ACHN (cell line): ENCODE measurements at regions not wholly inside any gene's neighbourhood (a gene's known extent, or its start where the extent isn't known, plus 50 kb on each side); places are given as distances from the start of the nearest gene placed in this dataset.
A peak's percentile ranks its signal among the peaks of the same experiment; 100 is the strongest.

Experiments used
- DNase-seq: peaks from one replicate; pipeline ENCODE4 v3.0.0-alpha.2; 2015
- in situ Hi-C: cut with HindIII; loops from 2 replicates; pipeline ENCODE4 v1.10.0; 2017; ENCODE audit warnings: low sequenced_read_pairs, low pct_ligation_motif_present, low pct_unique_long_range_greater_than_20kb

DNA sequence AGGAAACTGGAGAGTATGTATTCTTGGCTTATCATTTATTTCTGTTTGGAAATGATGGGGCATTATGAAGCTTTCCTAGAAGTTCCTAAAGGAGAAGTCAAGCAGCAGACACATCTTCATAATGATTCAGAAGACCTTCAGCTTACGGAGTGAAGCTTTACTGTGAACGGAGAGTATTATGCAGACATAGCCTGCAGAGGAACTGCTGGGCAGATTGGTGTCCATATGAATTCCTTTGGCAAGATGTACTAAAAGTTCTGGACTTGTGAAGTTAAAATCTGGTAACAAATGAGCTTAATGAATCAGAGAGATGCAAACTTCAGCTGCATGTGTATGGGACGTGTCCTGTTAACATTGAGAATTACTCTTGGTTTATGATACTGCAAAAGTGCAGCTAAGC is 60.1 kb downstream of the NABP1 start:
- in situ Hi-C loops, result no loop called here
- DNase-seq, result no peak

DNA sequence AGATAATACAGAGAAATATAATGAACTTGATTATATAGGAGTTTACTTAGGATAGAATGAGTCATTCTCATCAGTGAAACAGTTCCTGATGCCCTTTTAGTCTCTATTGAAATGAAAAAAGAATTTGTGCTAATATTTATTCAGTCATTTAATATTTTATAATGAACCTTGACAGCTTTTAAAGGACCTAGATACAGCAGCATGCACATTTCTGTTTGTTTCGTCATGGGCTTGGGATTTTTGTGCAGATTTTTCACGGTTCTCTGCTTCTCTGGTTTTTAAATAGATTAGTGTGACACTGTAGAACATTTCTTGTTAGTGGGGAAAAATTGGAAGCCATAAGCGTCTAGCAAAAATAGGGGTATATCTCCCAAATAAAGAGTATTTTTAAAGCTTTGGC is 60.7 kb downstream of the NABP1 start:
- no peak for DNase-seq
- in situ Hi-C loops, result no loop called here

DNA sequence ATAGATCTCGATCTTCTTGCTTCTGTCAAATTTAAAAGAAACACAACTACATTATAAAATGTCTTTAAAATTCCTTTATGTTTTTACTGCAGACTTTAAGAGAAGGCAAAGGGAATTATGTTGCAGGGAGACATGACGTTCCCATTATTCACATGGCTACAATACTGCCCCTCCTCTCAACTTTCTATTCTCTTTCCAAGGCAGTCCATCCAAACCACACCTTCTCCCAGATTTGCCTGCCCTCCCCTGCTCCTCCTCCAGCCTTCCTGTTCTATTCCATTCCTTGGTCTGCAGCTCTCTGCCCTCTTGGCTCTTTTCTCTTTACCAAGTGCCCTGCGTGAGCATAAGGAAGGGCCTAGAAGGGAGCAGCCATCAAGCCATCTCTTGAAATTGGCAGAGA is 61.3 kb downstream of the NABP1 start:
- in situ Hi-C loops, result no loop called here
- no peak for DNase-seq

GRCh38 chr2:191740016-191740419 is 62.1 kb downstream of the NABP1 start:
- no peak for DNase-seq
- in situ Hi-C loops, result no loop called here

DNA sequence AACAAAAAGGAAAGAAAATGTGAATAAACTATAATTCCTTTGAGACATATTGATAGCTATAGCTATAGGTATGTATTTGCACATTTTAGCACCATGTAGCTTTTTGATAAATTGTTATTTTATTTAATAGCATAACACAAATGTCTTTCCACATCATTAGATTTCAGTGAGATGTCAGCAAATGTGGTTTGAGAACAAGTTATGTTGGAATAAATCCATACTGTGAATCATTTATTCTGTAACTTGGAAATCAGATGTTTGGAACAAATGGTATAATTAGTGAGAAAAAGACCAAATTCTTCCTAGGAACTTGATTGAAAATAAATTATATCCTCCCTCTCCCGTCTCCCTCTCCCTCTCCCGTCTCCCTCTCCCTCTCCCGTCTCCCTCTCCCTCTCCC is 62.8 kb downstream of the NABP1 start:
- DNase-seq, result no peak
- in situ Hi-C loops, result no loop called here

GRCh38 chr2:191746346-191747169 is 68.6 kb downstream of the NABP1 start:
- DNase-seq, result no peak
- in situ Hi-C loops, result no loop called here

- in situ Hi-C loops, result no loop called here
Measured at GRCh38 chr2:191747170-191747530, 69.2 kb downstream of the NABP1 start.

GRCh38 chr2:191748059-191748461 is 70.1 kb downstream of the NABP1 start:
- in situ Hi-C loops, result no loop called here
- no peak for DNase-seq

More at GRCh38 chr2:191747170-191747530, 69.2 kb downstream of the NABP1 start:
- DNase-seq, result no peak

- no peak for DNase-seq
- in situ Hi-C loops, result no loop called here
Measured at GRCh38 chr2:191748528-191749180, 70.7 kb downstream of the NABP1 start.

DNA sequence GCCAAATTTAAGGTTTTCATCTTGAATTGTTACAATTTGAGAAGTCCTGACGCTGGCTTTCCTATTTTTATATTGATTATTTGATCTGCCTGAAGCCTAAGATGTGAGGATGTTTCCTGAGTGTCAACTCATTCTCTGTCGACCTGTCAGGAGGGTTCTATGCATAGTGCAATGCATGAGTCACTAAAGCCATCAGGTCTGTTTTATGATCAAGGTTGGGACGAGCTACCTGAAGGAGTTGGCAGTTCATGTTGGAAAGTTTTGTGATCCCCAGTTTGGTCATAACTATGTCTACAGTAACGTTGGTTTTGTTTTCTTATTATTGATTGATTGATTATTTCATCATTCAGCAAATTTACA is 71.2 kb downstream of the NABP1 start:
- in situ Hi-C loops, result no loop called here
- no peak for DNase-seq

DNA sequence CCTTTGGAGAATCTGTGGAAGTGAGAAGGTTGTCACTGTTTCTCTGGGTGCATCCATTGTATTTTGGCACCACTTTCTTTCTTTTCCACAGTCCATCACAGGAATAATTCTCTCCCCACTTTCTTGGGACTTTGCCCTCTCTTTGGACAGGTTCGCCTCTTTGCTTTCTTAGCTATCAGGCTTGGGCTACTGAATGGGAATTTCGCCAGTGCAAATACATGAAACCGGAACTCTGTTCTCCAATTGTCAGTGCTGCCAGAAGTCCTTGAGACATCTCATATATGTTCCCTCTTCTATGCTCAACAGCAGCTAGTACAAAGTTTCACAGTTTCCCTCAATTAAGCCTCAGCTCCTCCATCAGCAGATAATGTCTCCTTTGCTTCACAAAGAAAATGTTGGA is 76.2 kb downstream of the NABP1 start:
- in situ Hi-C loops, result no loop called here
- no peak for DNase-seq

DNA sequence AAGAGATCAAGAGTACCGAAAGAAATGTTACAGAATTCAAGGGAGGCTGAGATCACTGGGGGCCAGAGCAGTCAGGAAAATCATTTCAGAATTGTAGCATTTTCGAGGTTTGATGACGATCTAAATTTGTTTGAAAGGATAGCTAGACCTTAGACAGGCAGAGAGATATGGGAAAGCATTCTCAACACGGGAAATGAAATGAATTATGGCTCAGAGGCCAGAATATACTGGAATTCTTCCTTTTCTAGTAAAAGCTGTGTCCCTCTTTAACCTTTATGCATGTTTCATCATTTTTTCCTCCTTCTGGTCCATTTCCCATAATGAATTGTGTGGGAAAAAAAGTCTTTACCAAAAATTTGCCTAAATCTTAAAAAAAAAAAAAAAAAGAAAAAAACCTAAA is 78.8 kb downstream of the NABP1 start:
- in situ Hi-C loops, result no loop called here
- DNase-seq, result no peak

GRCh38 chr2:191757208-191757607 is 79.3 kb downstream of the NABP1 start:
- DNase-seq, result no peak
- in situ Hi-C loops, result no loop called here

DNA sequence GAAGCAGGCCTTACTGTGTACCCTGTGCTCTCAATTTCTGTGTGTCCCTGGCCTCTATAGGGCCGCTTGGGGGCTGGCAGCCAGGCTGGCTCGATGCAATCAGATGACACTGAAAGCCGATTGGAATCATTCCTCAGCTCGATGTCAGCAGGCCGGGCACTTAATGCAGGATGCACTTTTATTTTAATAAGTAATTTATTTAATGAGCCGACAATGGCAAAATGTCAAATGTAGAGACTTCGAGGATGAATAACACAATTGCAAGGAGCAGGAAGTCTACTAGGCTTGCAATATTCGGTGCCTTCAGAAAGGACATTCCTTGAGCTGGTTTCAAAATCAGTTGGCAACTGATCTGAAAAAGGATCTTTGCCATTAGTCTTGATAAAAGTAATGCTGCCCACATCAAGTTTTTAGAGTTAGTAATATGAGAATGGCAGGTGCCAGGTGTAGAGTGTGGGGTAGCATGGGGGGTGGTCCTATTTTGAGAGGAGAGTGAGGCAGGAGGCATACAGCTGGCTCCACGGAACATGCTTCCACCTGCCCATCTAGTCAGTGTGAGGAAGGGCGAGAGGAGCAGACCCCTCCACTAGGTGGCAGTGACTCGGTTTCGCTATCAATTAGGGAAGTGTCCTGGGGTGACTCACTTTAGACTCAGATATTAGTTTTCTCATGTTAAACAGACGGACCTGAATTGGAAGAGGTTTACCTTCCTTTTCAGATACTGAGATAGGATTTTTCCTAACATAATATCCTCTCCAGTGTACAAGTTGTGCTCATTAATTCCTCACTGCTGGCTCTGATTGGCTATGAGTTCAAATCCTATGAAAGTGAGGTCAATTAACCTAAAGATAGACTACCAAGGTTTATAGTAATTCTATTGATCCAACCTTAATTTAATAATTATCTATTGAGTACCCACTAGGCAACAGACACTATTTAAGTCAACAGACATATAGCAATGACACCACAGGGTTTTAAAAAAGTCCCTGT is 80.9 kb downstream of the NABP1 start:
- peak; percentile 94 for DNase-seq
- in situ Hi-C loops, result no loop called here

DNA sequence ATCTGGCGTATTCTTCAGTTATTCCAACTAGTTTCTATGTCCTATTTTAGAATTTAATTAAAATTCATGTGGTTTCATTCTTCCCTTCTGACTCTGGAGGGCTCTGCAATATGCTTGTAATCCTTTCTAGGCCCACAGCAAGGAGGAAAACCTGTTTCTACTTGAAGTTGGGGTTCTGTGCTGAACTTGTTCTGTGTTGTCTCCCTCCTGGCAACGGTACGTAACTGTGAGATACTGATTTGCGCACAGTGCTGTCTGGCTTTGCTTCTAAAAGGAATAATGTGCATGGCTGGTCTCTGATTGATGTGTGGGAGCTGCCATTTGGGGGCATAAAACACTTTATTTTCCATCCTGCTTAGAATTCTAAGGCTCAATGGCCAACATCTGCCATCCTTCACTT is 81.7 kb downstream of the NABP1 start:
- DNase-seq, result no peak
- in situ Hi-C loops, result no loop called here

- in situ Hi-C loops, result no loop called here
- no peak for DNase-seq
Measured at GRCh38 chr2:191760655-191761262, 82.8 kb downstream of the NABP1 start.

DNA sequence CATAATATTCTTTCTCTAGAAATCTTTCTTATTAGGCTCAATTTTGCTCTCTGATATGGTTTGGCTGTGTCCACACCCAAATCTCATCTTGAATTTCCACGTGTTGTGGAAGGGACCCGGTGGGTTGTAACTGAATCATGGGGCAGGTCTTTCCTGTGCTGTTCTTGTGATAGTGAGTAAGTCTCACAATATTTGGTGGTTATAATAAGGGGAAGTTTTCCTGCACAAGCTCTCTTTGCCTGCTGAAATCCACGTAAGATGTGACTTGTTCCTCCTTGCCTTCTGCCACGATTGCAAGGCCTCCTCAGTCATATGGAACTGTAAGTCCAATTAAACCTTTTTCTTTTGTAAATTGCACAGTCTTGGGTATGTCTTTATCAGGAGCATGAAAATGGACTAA is 73.8 kb downstream of the CAVIN2 start:
- in situ Hi-C loops, result no loop called here

DNA sequence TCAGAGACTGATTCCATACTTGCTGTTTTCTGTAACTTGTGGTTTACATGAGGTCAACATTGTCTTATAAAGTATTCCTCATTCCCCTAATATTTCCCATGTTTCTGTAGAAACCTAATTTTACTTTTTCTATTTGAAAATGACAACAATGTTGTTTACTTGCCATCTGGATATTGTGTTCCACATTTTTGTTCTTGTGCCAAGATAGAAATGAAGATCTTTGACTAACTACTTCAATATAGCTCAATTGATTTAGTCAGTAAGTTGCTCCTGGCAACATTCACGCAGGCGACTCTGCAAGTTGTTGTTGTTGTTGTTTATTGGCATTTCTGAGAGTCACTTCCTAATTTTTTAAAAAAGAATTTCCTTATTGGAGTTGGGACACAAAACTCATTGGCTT is 69.5 kb downstream of the CAVIN2 start:
- no peak for DNase-seq
- in situ Hi-C loops, result no loop called here

More for the DNA sequence above, 73.8 kb downstream of the CAVIN2 start:
- DNase-seq, result no peak

DNA sequence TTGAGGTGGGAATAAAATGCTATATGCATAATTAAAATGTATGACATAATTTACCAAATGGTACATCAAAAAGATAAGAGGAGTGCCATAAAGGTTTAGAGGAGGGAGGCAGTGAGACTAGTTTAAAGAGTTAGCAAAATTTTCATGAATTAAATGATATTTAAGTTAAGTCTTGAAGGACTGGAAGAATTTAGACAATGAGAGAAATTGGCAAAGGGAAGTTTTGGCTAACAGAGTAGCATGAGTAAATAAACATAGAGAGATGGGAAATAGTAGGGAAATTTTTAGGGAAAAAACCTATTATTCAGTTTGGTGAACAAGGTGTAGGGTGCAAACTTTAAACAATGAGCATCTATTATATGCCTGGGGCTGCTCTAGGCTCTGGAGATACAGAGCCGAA is 68.8 kb downstream of the CAVIN2 start:
- no peak for DNase-seq
- in situ Hi-C loops, result no loop called here
